GM19238 (cell line): ENCODE measurements at regions not wholly inside any gene's neighbourhood (a gene's known extent, or its start where the extent isn't known, plus 50 kb on each side); places are given as distances from the start of the nearest gene placed in this dataset.
"Not testable (repeated sequence)": the region's sequence is repeated elsewhere in the genome, so short reads cannot be mapped to it uniquely, and the experiment has no call there.

Experiments used
- DNase-seq: peaks from one replicate; pipeline ENCODE4 v3.0.0; 2011; ENCODE audit warnings: low spot score; ENCODE audit not compliant: insufficient read length

- DNase-seq = no peak
These were observed 296.8 kb downstream of the RAB38 start for GRCh38 chr11:87878373-87878825.

- DNase-seq = no peak
These were observed 304.2 kb downstream of the RAB38 start for GRCh38 chr11:87871056-87871455.

GRCh38 chr11:87870086-87870485, 305.2 kb downstream of the RAB38 start:
- no peak for DNase-seq

GRCh38 chr11:87866951-87867350, 308.3 kb downstream of the RAB38 start:
- no peak for DNase-seq

GRCh38 chr11:87861030-87861429, 314.2 kb downstream of the RAB38 start:
- no peak for DNase-seq

- no peak for DNase-seq
These were observed 315.6 kb downstream of the RAB38 start for GRCh38 chr11:87859636-87860035.

GRCh38 chr11:87851827-87852226, 323.4 kb downstream of the RAB38 start:
- DNase-seq = no peak

GRCh38 chr11:87851234-87851633, 324.0 kb downstream of the RAB38 start:
- DNase-seq = no peak

GRCh38 chr11:87849216-87849615, 326.0 kb downstream of the RAB38 start:
- no peak for DNase-seq

GRCh38 chr11:87840786-87841185, 334.5 kb downstream of the RAB38 start:
- DNase-seq = no peak

- no peak for DNase-seq
These were observed 343.0 kb downstream of the RAB38 start for GRCh38 chr11:87832211-87832610.

- no peak for DNase-seq
These were observed 355.2 kb downstream of the RAB38 start for GRCh38 chr11:87820011-87820410.

- no peak for DNase-seq
These were observed 356.1 kb downstream of the RAB38 start for GRCh38 chr11:87819151-87819550.

GRCh38 chr11:87812571-87813365, 362.5 kb downstream of the RAB38 start:
- DNase-seq = no peak

- no peak for DNase-seq
These were observed 364.8 kb downstream of the RAB38 start for GRCh38 chr11:87810486-87810885.

GRCh38 chr11:87809256-87809655, 366.0 kb downstream of the RAB38 start:
- DNase-seq = no peak

- DNase-seq = no peak
These were observed 371.1 kb downstream of the RAB38 start for GRCh38 chr11:87804176-87804575.

GRCh38 chr11:87803748-87804147, 371.5 kb downstream of the RAB38 start:
- DNase-seq = no peak

GRCh38 chr11:87784862-87785261, 390.4 kb downstream of the RAB38 start:
- not testable (repeated sequence) for DNase-seq

GRCh38 chr11:87780068-87780413, 395.2 kb downstream of the RAB38 start:
- DNase-seq = no peak

- DNase-seq = no peak
These were observed 395.8 kb downstream of the RAB38 start for GRCh38 chr11:87779276-87780067.

- DNase-seq = no peak
These were observed 396.9 kb downstream of the RAB38 start for GRCh38 chr11:87778357-87778756.

- DNase-seq = no peak
These were observed 400.2 kb downstream of the RAB38 start for GRCh38 chr11:87775036-87775435.
